ENCODE measurements at regions not wholly inside any gene's neighbourhood (a gene's known extent, or its start where the extent isn't known, plus 50 kb on each side); places are given as distances from the start of the nearest gene placed in this dataset.

DNA sequence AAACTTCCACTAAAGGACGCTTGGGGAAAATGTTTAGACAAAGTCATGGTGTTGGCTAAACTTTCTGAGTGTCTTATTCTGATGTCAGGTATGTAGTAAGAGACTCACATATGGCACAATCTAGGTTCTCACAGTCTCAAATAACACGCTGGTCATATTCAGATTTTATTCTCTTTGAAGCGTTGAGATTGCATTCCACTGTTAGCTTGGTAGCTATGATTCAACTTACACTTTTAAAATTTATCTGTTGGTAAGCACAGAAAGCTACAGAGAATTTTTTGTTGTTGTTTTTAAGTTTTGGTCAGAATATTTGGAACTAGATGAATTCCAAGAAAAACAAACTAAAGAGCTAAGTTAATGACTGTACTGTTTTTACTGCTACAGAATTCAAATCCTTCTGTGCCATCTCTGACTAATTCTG lies 126.7 kb downstream of the PRRX1 start:
- CTCF ChIA-PET (ENCODE audit: low intra/inter-chr PET ratio), result no interaction called here

More for the DNA sequence above, 126.7 kb downstream of the PRRX1 start:
- in situ Hi-C loops (cut with MboI), result no loop called here
- WGBS (ENCODE audit: insufficient coverage, low coverage, missing lambda C conversion rate), result 0% methylated on average over 3 of the region's 3 CpGs
- BruUV-seq (replicated peaks), result no TSS peak
- POLR2A ChIA-PET, result interaction anchor here (0.6 to 1.0 kb wide), 2 partner anchors 294 to 320 kb away, joined by 3 read pairs; no protein-coding TSS in a partner anchor
- H3K36me3 ChIP-seq (ENCODE audit: control insufficient read depth, insufficient read depth, low read length), result no peaks in the 10 kb centered on the region
- DNase-seq (ENCODE audit: extremely low read depth in 1 of 4, low spot score in 3 of 4), result no peak
- no peaks in the 10 kb centered on the region for H3K9me3 ChIP-seq (replicated peaks; ENCODE audit: control insufficient read depth, insufficient read depth, low read depth, low read length)
- no peak overlapping the region for H3K4me2 ChIP-seq (ENCODE audit: insufficient read depth, low read length)
- intact Hi-C loops (cut with micrococcal nuclease), result no loop called here
- no peak for FAIRE-seq
- TF ChIP-seq RBM25 (IDR thresholded peaks at IDR 0.05; ENCODE audit: low read depth, low read length, severe bottlenecking), result no peak
- TF ChIP-seq WHSC1 (IDR thresholded peaks at IDR 0.05; ENCODE audit: low read length), result no peak
- no peak for TF ChIP-seq EP400 (IDR thresholded peaks at IDR 0.05)
- no peak for TF ChIP-seq KLF10 (CRISPR knock-in tag; IDR thresholded peaks at IDR 0.05)
- no peak for TF ChIP-seq GABPA (tag; conservative IDR thresholded peaks at IDR 0.05; ENCODE audit: low read depth)
- no peak for TF ChIP-seq KHSRP (IDR thresholded peaks at IDR 0.05)
- no peak for TF ChIP-seq NCOA4 (IDR thresholded peaks at IDR 0.05; ENCODE audit: partially characterized antibody)
- no peak for TF ChIP-seq BRCA1 (IDR thresholded peaks at IDR 0.05)
- no peak for TF ChIP-seq BRCA1 (CRISPR knock-in tag; IDR thresholded peaks at IDR 0.05)
- no peak for TF ChIP-seq ZNF436 (CRISPR knock-in tag; IDR thresholded peaks at IDR 0.05)
- TF ChIP-seq MEF2A (IDR thresholded peaks at IDR 0.05; ENCODE audit: control insufficient read depth, low read depth, low read length), result no peak
- TF ChIP-seq, protein P1, sequence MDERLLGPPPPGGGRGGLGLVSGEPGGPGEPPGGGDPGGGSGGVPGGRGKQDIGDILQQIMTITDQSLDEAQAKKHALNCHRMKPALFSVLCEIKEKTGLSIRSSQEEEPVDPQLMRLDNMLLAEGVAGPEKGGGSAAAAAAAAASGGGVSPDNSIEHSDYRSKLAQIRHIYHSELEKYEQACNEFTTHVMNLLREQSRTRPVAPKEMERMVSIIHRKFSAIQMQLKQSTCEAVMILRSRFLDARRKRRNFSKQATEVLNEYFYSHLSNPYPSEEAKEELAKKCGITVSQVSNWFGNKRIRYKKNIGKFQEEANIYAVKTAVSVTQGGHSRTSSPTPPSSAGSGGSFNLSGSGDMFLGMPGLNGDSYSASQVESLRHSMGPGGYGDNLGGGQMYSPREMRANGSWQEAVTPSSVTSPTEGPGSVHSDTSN (CRISPR knock-in tag; IDR thresholded peaks at IDR 0.05; ENCODE audit: low read depth), result no peak
- TF ChIP-seq, protein P1 (tag; conservative IDR thresholded peaks at IDR 0.05; ENCODE audit: low read depth), result no peak
- TF ChIP-seq, protein P2, sequence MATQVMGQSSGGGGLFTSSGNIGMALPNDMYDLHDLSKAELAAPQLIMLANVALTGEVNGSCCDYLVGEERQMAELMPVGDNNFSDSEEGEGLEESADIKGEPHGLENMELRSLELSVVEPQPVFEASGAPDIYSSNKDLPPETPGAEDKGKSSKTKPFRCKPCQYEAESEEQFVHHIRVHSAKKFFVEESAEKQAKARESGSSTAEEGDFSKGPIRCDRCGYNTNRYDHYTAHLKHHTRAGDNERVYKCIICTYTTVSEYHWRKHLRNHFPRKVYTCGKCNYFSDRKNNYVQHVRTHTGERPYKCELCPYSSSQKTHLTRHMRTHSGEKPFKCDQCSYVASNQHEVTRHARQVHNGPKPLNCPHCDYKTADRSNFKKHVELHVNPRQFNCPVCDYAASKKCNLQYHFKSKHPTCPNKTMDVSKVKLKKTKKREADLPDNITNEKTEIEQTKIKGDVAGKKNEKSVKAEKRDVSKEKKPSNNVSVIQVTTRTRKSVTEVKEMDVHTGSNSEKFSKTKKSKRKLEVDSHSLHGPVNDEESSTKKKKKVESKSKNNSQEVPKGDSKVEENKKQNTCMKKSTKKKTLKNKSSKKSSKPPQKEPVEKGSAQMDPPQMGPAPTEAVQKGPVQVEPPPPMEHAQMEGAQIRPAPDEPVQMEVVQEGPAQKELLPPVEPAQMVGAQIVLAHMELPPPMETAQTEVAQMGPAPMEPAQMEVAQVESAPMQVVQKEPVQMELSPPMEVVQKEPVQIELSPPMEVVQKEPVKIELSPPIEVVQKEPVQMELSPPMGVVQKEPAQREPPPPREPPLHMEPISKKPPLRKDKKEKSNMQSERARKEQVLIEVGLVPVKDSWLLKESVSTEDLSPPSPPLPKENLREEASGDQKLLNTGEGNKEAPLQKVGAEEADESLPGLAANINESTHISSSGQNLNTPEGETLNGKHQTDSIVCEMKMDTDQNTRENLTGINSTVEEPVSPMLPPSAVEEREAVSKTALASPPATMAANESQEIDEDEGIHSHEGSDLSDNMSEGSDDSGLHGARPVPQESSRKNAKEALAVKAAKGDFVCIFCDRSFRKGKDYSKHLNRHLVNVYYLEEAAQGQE (IDR thresholded peaks at IDR 0.05; ENCODE audit: borderline replicate concordance), result no peak
- TF ChIP-seq, protein P2 (CRISPR knock-in tag; IDR thresholded peaks at IDR 0.05; ENCODE audit: low read depth), result no peak
- TF ChIP-seq HDAC2 (IDR thresholded peaks at IDR 0.05), result no peak
- H3K27me3 ChIP-seq (ENCODE audit: control insufficient read depth in 2 of 2, insufficient read depth in 2 of 2, low read length in 2 of 2), result no peaks in the 10 kb centered on the region
- no peaks in the 10 kb centered on the region for H3K4me1 ChIP-seq (replicated peaks in 1 of 2; ENCODE audit: control insufficient read depth in 2 of 2, insufficient read depth in 2 of 2, low read length in 2 of 2)
- no peak overlapping the region for H2AFZ ChIP-seq (ENCODE audit: low read depth, low read length)
- H3K9ac ChIP-seq (ENCODE audit: insufficient read depth in 1 of 2, low read depth in 2 of 2, low read length in 2 of 2), result no peak overlapping the region
- no peaks in the 10 kb centered on the region for H3K79me2 ChIP-seq (ENCODE audit: control insufficient read depth, insufficient read depth, low read length)
- no peak overlapping the region for H3K4me3 ChIP-seq
- ATAC-seq, result no peak
- H3K9me1 ChIP-seq (ENCODE audit: control insufficient read depth, insufficient read depth, low read length), result no peaks in the 10 kb centered on the region
- H3K27ac ChIP-seq (ENCODE audit: extremely low read depth, low read depth, low read length), result no peak overlapping the region
- H4K20me1 ChIP-seq (replicated peaks; ENCODE audit: control insufficient read depth, insufficient read depth, low read length), result no peaks in the 10 kb centered on the region
